NCI-H1694 (cell line): ENCODE measurements at regions not wholly inside any gene's neighbourhood (a gene's known extent, or its start where the extent isn't known, plus 50 kb on each side); places are given as distances from the start of the nearest gene placed in this dataset.
"Not testable (repeated sequence)": the region's sequence is repeated elsewhere in the genome, so short reads cannot be mapped to it uniquely, and the experiment has no call there.

ENCODE experiments used
- DNase-seq: peaks from one replicate; lab custom pipeline; 2025; lab: John Stamatoyannopoulos, UW

GRCh38 chr11:41714101-41714500 lies 254.6 kb upstream of the LRRC4C start:
- no peak for DNase-seq

- no peak for DNase-seq
Observed at GRCh38 chr11:41716862-41717261, 257.4 kb upstream of the LRRC4C start.

GRCh38 chr11:41720761-41721160 lies 261.3 kb upstream of the LRRC4C start:
- no peak for DNase-seq

GRCh38 chr11:41728161-41728560 lies 268.7 kb upstream of the LRRC4C start:
- not testable (repeated sequence) for DNase-seq

- DNase-seq = no peak
Observed at GRCh38 chr11:41775296-41775695, 315.8 kb upstream of the LRRC4C start.

- no peak for DNase-seq
Observed at GRCh38 chr11:41779401-41779960, 320.0 kb upstream of the LRRC4C start.

GRCh38 chr11:41781441-41781840 lies 322.0 kb upstream of the LRRC4C start:
- no peak for DNase-seq

GRCh38 chr11:41784513-41785335 lies 325.3 kb upstream of the LRRC4C start:
- no peak for DNase-seq

- no peak for DNase-seq
Observed at GRCh38 chr11:41786087-41786486, 326.6 kb upstream of the LRRC4C start.

- no peak for DNase-seq
Observed at GRCh38 chr11:41788177-41788576, 328.7 kb upstream of the LRRC4C start.

- DNase-seq = no peak
Observed at GRCh38 chr11:41789376-41789775, 329.9 kb upstream of the LRRC4C start.

GRCh38 chr11:41795004-41795403 lies 335.6 kb upstream of the LRRC4C start:
- no peak for DNase-seq

- DNase-seq = no peak
Observed at GRCh38 chr11:41799754-41800153, 340.3 kb upstream of the LRRC4C start.

- DNase-seq = no peak
Observed at GRCh38 chr11:41803895-41804294, 344.4 kb upstream of the LRRC4C start.

- DNase-seq = no peak
Observed at GRCh38 chr11:41816396-41816795, 356.9 kb upstream of the LRRC4C start.

- not testable (repeated sequence) for DNase-seq
Observed at GRCh38 chr11:41824287-41824686, 364.8 kb upstream of the LRRC4C start.

- no peak for DNase-seq
Observed at GRCh38 chr11:41826085-41826484, 366.6 kb upstream of the LRRC4C start.

GRCh38 chr11:41836431-41836830 lies 377.0 kb upstream of the LRRC4C start:
- DNase-seq = no peak

GRCh38 chr11:41842673-41843072 lies 383.2 kb upstream of the LRRC4C start:
- no peak for DNase-seq

GRCh38 chr11:41845066-41845465 lies 385.6 kb upstream of the LRRC4C start:
- DNase-seq = no peak

- DNase-seq = no peak
Observed at GRCh38 chr11:41848349-41848748, 388.9 kb upstream of the LRRC4C start.

GRCh38 chr11:41849250-41849649 lies 389.8 kb upstream of the LRRC4C start:
- no peak for DNase-seq

GRCh38 chr11:41851743-41852142 lies 392.3 kb upstream of the LRRC4C start:
- no peak for DNase-seq

- no peak for DNase-seq
Observed at GRCh38 chr11:41861838-41862237, 402.4 kb upstream of the LRRC4C start.
